ENCODE measurements at regions not wholly inside any gene's neighbourhood (a gene's known extent, or its start where the extent isn't known, plus 50 kb on each side); places are given as distances from the start of the nearest gene placed in this dataset.

GRCh38 chr13:105491345-105491744 lies 1044.1 kb downstream of the EFNB2 start:
- TF ChIP-seq CTCF (IDR thresholded peaks at IDR 0.05) (no peak), POLR2AphosphoS5 (IDR thresholded peaks at IDR 0.05) (no peak), POLR2A (IDR thresholded peaks at IDR 0.05; ENCODE audit: low read depth) (no peak)

Measured in esophagus muscularis mucosa (tissue), 3 donors.